H1 (cell line): ENCODE measurements at regions not wholly inside any gene's neighbourhood (a gene's known extent, or its start where the extent isn't known, plus 50 kb on each side); places are given as distances from the start of the nearest gene placed in this dataset. TPM values are rescaled to one million over a fixed set of nuclear protein-coding genes. Genes with fewer than 3 reads are reported as not detected.

ENCODE experiments used
- small RNA-seq: library from polyadenylated mRNA; stranded (forward); fragments of <200 nt; extraction: miRNeasy Mini kit (QIAGEN cat#:217004); gene quantifications from one replicate; pipeline ENCODE3, GENCODE V24; 2013; ENCODE audit not compliant: insufficient read depth

Small RNA genes lying in the stretch of these regions (small RNA-seq; reads per million reads assigned to genes)
- gene RN7SL822P (not detected), gene RNU6-746P (not detected)
